Lung (tissue), 11 donors: ENCODE measurements at regions not wholly inside any gene's neighbourhood (a gene's known extent, or its start where the extent isn't known, plus 50 kb on each side); places are given as distances from the start of the nearest gene placed in this dataset.

Experiments used
- ATAC-seq: fragments of 200-7000 bp; cut with Tn5 transposase; one replicate; pipeline ENCODE4 v1.9.1; 2020; ENCODE audit warnings: moderate number of reproducible peaks; ENCODE audit not compliant: insufficient read depth, low FRiP score
- DNase-seq, 3 donors: peaks; one replicate each; pipeline ENCODE4 v3.0.0-alpha.2; 2013 to 2017
- H3K27ac ChIP-seq, 2 donors: one replicate each; pipeline ENCODE4 v1.5.1; 2013; ENCODE audit warnings: mild to moderate bottlenecking in 2 of 2, moderate library complexity in 2 of 2, control low read depth in 1 of 2, inconsistent platforms in 1 of 2, low read depth in 1 of 2, low read length in 1 of 2
- H3K27me3 ChIP-seq, 3 donors: one replicate each; pipeline ENCODE4 v1.5.1; 2013; ENCODE audit warnings: low read length in 2 of 3; ENCODE audit not compliant: control insufficient read depth in 3 of 3, insufficient read depth in 3 of 3
- H3K36me3 ChIP-seq, 4 donors: one replicate each; pipeline ENCODE4 v1.5.1; 2013; ENCODE audit warnings: low read length in 4 of 4, mild to moderate bottlenecking in 1 of 4, moderate library complexity in 1 of 4; ENCODE audit not compliant: control insufficient read depth in 4 of 4, insufficient read depth in 4 of 4
- H3K4me1 ChIP-seq, 5 donors: one replicate each; pipeline ENCODE4 v1.5.1; 2013; ENCODE audit warnings: low read length in 5 of 5, mild to moderate bottlenecking in 2 of 5, moderate library complexity in 1 of 5; ENCODE audit not compliant: control insufficient read depth in 5 of 5, insufficient read depth in 5 of 5
- H3K4me3 ChIP-seq: one replicate; pipeline ENCODE4 v1.5.1; 2013; ENCODE audit warnings: mild to moderate bottlenecking, control low read depth, moderate library complexity
- H3K9ac ChIP-seq, 2 donors: one replicate each; pipeline ENCODE4 v1.5.1; 2013; ENCODE audit warnings: low read length in 2 of 2, control low read depth in 1 of 2; ENCODE audit not compliant: insufficient read depth in 1 of 2
- H3K9me3 ChIP-seq, 4 donors: one replicate each; pipeline ENCODE4 v1.5.1; 2013; ENCODE audit warnings: low read length in 3 of 4, mild to moderate bottlenecking in 1 of 4, moderate library complexity in 1 of 4; ENCODE audit not compliant: control insufficient read depth in 4 of 4, insufficient read depth in 3 of 4
- CTCF ChIP-seq: IDR thresholded peaks from 2 replicates; pipeline ENCODE4 v1.5.1; 2012; ENCODE audit warnings: mild to moderate bottlenecking; ENCODE audit errors: control extremely low read depth, extremely low read depth
- WGBS, 2 donors: extraction: QIAGEN DNeasy Blood & Tissue Kit; methylation state at CpG; one replicate each; pipeline ENCODE4 v1.1.7; 2013; 5-methylcytosine and 5-hydroxymethylcytosine counted together
- donor health status: control.
- donor health status: control.
- donor health status: Bipolar disorder and iron deficiency.
- donor health status: healthy.
- donor health status: DM: yes; HTN: yes; CAD: no.

DNA sequence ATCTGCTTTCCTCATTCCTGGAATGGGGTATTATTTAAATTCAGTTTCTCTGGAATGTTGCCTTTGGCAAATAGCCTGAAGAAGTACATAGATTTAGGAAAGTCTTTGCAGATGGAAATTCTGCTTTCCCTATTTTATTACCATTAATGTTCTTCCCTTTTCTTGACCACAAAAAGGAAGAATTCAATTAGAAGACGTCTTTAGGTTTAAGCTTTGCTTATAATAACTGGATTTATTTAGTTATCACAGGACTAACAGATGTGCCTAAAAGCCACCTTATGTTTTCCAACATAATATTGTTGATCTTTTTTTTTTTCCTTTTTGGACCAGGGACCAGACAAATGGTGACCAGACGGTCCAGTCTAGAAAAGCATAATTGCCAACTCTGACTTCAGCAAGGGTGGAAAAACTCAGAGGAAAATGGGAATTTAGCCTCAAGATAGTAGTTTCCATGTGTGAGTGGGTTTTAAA lies 210.1 kb upstream of the SPRY2 start:
- no peaks in the 10 kb centered on the region for H3K36me3 ChIP-seq
- DNase-seq: no peak
- H3K9me3 ChIP-seq: no peaks in the 10 kb centered on the region
- H3K27ac ChIP-seq: no peak overlapping the region
- no peak overlapping the region for H3K4me3 ChIP-seq
- no peak for ATAC-seq
- no peak for TF ChIP-seq CTCF
- no peak overlapping the region for H3K9ac ChIP-seq
- H3K27me3 ChIP-seq: no peaks in the 10 kb centered on the region
- 46 to 57% methylated on average over 2 of the region's 2 CpGs for WGBS, 2 donors
- H3K4me1 ChIP-seq: peaks cover 0 to 4% (median 0%) of the 10 kb centered on the region in 5 donors

GRCh38 chr13:80548915-80549314 lies 208.0 kb upstream of the SPRY2 start:
- TF ChIP-seq CTCF: no peak
- no peaks in the 10 kb centered on the region for H3K27me3 ChIP-seq
- H3K27ac ChIP-seq: no peak overlapping the region
- H3K36me3 ChIP-seq: no peaks in the 10 kb centered on the region
- H3K4me1 ChIP-seq: peaks cover 0 to 4% (median 0%) of the 10 kb centered on the region in 5 donors
- no peaks in the 10 kb centered on the region for H3K9me3 ChIP-seq
- ATAC-seq (no peak), DNase-seq (no peak)
- H3K9ac ChIP-seq: no peak overlapping the region
- no peak overlapping the region for H3K4me3 ChIP-seq

GRCh38 chr13:80547885-80548825 lies 207.2 kb upstream of the SPRY2 start:
- Histone ChIP-seq H3K9me3 (no peaks in the 10 kb centered on the region), H3K27me3 (no peaks in the 10 kb centered on the region), H3K9ac (no peak overlapping the region), H3K4me1 (peaks cover 0 to 4% (median 0%) of the 10 kb centered on the region in 5 donors), H3K4me3 (no peak overlapping the region), H3K27ac (no peak overlapping the region), H3K36me3 (no peaks in the 10 kb centered on the region)
- no peak for TF ChIP-seq CTCF
- no peak for ATAC-seq
- WGBS, 2 donors: 80 to 86% methylated on average over 7 of the region's 7 CpGs
- DNase-seq: no peak
